ENCODE measurements at regions not wholly inside any gene's neighbourhood (a gene's known extent, or its start where the extent isn't known, plus 50 kb on each side); places are given as distances from the start of the nearest gene placed in this dataset.
"Not testable (repeated sequence)": the region's sequence is repeated elsewhere in the genome, so short reads cannot be mapped to it uniquely, and the experiment has no call there.

DNA sequence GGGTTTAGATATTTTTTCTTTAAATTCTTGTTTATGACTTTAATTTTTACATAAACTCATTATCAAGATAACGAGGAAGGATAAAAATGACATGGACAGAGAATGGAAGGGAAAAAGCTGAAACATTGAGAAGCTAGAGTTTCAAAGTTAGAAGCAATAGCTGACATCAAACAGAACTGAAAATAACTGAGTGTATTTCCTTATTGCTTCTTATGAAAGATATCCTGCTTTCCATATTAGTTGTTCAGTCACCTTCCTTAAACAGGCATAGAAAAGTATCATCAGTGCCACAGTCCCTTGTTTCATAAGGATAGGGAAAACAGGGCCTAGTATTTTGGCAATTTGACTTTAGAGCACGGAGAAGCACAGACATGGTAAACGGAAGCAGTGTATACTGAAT is 460.5 kb upstream of the GHITM start:
- DNase-seq, result no peak

- DNase-seq, result no peak
Observed at GRCh38 chr10:83680470-83680891, 458.8 kb upstream of the GHITM start.

- no peak for DNase-seq
Observed at GRCh38 chr10:83682414-83682813, 456.9 kb upstream of the GHITM start.

DNA sequence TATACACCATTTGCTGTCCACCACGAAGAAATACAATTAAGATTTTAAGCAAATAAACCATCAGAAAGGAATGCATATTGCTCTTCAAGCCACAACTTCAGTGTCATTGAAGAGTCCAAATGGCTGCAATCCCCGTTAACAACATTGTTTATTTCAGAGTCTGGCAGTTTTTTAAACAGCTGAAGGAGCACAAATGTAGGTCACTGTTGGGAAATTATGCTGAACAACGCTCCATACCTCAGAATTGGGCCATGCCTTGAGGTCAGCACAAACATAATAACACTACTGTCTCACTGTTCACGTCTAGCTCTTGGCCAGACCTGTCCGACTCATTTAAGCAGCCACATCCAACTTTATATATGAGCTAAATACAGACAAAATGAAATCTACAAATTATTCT is 453.9 kb upstream of the GHITM start:
- DNase-seq, result no peak

- no peak for DNase-seq
Observed at GRCh38 chr10:83691791-83692596, 447.3 kb upstream of the GHITM start.

GRCh38 chr10:83698899-83699298 is 440.4 kb upstream of the GHITM start:
- DNase-seq, result no peak

DNA sequence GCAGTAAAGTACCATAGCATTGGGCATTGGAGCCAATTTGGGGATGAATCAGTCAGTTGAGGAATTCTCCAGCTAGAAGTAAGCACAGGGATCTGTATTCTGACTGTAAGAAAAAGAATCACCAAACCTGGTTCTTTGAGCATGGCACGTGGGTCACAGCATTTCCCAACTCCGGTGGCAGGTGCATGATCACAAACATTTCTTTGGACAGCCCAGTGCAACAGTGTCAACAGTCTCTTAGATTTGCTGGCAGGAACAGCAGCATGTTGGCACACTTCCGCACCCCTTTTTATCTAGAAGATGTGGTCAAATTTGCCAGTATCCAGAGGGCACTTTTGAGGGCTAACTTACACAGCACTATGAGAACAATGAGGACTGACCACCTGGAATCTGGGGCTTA is 437.5 kb upstream of the GHITM start:
- no peak for DNase-seq

- DNase-seq, result no peak
Observed at GRCh38 chr10:83702731-83703130, 436.6 kb upstream of the GHITM start.

DNA sequence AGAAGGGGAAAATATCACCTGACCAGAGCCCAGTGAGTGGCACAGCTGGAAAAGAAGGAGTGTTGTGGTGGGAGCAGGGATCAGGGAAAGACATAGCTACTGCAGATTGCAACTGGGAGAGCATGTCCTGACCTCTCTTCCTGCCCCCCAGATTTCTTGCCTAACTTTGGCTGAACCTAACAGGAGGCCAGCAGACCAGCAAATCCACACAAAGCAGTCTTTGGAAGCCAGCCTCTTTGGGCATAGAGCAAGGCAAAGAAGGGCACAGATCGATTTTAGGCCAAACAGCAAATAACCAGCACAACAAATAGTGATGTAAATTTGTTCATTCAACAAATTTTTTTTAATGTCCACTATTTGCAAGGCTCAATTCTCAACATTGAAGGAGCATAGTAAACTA is 433.2 kb upstream of the GHITM start:
- DNase-seq, result no peak

DNA sequence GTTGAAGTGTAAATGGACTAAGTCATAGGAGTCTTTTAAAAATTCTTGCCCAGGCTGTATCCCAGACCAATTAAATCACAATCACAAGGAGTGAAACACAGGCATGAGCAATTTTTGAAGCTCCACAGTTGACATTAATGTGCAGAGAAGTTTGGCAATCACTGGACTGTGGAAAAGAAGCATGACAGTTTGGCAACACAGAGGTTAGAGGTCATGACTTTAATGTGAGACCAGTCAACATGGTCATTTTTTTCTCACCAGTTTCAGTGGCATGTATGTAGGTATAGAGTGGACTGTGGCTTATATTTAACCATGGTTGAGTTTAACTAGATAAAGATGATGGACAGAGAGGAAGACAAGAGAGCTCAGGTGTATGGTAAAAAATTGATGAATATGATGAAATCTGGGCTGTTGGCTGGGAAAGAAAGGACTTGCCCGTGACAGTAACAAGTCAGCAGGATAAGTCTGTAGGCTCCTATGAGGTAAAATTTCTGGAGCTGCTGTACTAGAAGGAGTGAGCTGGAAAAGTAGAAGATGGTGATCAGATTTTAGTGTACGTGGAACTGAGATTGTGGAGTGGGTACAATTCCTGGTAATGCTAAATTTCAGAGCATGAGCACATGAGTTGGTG is 432.2 kb upstream of the GHITM start:
- no peak for DNase-seq

- DNase-seq, result no peak
Observed at GRCh38 chr10:83713423-83713822, 425.9 kb upstream of the GHITM start.

GRCh38 chr10:83723080-83723479 is 416.2 kb upstream of the GHITM start:
- DNase-seq, result no peak

DNA sequence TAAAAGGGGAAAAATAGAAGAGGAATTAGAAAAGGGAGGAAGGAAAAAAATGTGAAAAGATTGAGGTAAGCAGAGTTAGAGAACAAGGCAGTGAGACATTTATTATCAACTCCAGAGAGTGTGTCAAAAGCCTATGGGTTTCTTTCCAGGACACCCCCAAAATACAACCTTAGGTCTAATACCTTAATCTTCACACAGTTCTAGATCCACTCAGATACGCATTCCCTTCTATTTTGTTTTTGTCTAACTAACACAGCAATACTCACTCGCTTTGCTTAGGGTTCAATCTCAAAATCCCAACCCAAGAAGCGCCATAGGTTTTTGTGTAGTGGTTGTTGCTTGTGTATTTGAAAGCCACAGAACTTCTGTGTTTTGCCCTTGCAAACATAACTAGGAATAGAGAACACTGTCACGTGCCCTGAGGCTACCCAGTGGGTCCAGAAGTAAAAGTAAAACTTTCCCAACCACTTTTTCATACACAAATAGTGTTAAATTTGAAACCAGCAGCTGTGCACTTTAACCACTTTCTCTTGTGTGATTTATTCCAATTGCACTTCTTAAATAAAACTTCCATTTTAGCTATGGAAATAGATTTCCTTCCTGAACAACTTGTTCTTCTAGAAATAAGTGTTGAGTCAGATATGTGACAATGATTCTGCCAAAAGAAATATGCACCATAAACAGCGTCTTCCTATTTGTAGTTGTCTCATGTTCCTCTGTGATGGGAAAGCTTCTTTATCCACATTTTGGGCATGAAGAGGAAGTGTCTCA is 414.7 kb upstream of the GHITM start:
- no peak for DNase-seq

DNA sequence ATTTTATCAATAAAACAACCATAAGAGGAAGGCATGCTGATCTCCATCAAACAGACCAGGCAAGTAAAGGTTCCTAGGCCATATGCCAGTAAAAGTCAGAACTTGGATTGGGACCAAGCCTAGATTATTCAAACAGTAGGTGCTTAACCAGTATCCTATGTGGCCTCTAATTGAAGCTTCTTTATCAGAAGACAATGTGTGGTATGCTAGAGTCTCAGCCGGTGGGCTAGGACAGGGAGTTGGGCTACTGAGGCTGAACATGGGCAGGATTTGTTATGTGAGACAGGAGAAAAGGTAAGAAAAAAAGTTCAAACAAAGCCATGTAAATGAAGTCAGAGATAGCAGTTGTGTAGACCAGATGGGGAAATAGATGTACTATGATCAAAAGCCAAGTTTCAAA is 413.7 kb upstream of the GHITM start:
- no peak for DNase-seq

GRCh38 chr10:83734278-83734677 is 405.0 kb upstream of the GHITM start:
- DNase-seq, result no peak

- DNase-seq, result no peak
Observed at GRCh38 chr10:83736008-83736407, 403.3 kb upstream of the GHITM start.

GRCh38 chr10:83750604-83751003 is 388.7 kb upstream of the GHITM start:
- DNase-seq, result no peak

DNA sequence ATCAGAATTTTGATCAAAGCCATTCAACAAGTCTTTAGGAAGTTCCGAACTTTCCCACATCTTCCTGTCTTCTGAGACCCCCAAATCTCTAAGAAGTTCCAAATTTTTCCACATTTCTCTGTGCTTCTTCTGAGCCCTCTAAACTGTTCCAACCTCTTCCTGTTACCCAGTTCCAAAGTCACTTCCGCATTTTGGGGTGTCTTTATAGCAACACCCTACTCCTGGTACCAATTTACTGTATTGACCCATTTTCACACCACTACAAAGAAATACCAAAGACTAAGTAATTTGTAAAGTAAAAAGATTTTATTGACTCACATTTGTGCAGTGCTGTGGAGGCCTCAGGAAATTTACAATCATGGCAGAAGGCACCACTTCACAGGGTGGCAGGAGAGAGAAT is 385.8 kb upstream of the GHITM start:
- no peak for DNase-seq

DNA sequence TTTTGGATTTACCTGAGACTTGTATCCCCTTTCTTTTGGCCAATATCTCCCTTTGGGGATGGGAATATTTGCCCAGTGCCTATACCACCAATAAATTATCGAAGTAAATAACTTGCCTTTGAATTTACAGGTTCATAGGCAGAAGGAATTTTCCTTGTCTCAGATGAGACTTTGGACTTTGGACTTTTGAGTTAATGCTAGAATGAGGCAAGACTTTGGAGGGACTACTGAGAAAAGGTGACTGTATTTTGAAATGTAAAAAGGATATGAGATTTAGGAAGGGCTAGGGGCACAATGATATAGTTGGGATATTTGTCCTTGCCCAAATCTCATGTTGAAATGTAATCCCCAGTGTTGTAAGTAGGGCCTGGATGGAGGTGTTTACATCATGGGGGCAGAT is 384.5 kb upstream of the GHITM start:
- no peak for DNase-seq

DNA sequence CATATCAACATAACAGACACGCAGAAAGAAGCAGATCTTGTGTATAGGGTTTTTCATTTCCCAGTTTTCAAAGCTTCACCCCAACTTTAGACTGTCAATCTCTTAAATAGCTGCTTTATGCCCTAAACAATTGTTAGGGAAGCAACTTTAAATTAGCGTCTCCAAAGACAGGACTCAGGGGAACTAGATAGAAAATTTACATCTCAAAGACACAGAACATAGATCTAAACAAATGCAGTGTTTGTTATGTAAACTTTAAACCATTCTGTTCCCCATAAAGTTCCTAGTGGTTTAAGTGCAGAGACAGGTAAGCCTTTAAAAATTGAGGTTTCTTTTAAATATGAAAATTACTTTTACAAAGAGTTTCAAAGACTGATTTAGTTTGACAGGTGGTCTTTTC is 379.2 kb upstream of the GHITM start:
- no peak for DNase-seq

GRCh38 chr10:83764666-83765065 is 374.6 kb upstream of the GHITM start:
- DNase-seq, result no peak

- DNase-seq, result no peak
Observed at GRCh38 chr10:83765731-83766130, 373.6 kb upstream of the GHITM start.

DNA sequence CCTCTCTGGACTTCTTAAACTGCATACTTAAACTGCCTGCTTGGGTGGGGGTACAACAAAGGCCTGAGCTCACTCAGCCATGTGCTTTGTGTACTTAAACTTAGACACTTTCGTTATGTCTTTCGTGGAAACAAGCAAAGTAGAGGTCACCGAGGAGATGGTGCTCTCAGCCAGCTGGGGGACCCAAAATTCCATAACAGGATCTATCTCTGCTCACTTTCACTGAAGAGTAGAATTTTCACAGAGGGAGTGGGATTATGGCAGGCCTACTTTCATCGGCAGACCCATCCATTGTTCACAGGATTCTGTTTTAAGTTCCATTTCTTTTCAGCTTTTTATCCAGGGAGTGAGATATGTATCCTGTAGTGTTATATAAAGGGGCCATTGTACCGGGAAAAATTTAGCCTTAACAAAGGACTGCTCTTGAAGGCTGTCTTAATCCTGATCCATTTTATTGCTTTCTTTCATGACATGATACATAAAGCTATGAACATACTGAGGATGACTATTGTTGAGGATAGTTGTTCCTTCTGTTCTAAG is 370.0 kb upstream of the GHITM start:
- no peak for DNase-seq

GRCh38 chr10:83786701-83787100 is 352.6 kb upstream of the GHITM start:
- DNase-seq, result not testable (repeated sequence)

All from retina (tissue), 1 donor.